CD4-positive, alpha-beta T cell treated with Interleukin-6 at 100 ng/mL for 8 hours (primary cell): ENCODE measurements at regions not wholly inside any gene's neighbourhood (a gene's known extent, or its start where the extent isn't known, plus 50 kb on each side); places are given as distances from the start of the nearest gene placed in this dataset.

Experiments
- DNase-seq: peaks from one replicate; pipeline ENCODE4 v3.0.0-alpha.2; 2020; ENCODE audit warnings: mixed read lengths, low spot score

DNA sequence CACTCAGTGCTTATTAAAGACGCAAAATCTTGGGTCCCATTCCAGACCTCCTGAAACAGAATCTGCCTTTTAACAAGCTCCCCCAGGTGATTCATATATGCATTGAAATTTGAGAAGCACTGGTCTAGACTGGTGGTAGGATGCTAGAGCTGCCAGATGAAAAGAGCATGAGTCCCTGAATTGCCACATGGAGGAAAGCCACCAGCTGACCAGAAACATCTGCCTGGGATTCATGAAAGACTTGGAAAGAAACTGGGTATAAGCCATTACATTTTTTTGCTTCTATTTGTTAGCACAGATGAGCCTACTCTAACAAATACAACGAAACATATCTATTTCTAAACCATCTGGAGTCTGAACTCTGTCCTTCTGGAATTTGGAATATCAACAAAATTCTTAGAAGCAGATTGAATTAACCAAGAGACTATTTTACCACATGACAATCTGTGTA lies 228.9 kb downstream of the RBM43 start:
- no peak for DNase-seq

- DNase-seq, result no peak
These were observed 230.9 kb downstream of the RBM43 start for GRCh38 chr2:151030663-151031230.

GRCh38 chr2:151029406-151030157 lies 232.1 kb downstream of the RBM43 start:
- DNase-seq, result no peak

DNA sequence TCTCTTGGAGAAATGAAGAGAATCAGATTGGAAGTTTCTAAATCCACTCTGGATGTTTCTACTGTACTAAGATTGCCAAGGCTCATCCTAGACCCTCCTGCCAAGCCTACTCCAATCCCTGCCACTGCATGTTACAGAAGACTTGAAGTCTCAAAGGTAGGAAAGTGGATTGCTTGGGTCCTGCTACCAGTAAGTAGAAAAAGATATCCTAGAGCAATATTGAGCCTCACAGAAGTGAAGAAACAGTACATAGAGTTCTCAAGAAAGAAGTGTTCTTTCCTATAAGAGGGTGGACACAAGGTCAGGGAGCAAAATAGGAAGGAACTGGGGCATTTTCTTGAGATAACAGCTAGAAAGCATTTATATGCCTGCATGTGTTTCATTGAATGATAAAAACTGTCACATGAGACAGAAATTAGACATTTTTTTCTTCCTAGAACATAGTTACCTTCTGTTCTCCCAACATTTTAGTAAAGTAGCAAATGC lies 232.9 kb downstream of the RBM43 start:
- DNase-seq, result no peak

DNA sequence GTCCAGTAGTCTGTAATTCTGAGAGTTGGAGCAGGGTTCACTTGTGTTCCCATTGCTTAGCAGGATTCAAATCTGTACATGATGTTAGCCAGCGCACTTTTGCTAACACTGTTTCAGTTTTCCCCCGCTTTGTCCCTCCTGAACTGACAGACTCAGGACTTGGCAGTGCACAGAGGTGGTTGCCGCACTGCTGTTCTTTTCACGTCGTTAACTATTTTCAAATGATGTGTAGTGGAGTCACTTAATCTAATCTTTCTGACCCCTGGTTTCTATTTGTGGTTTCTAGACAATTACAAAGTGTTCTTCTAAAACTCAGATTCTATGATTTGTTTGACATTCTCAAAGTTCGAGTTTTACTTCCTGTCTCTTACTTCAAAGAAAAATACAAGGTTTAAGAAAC lies 234.5 kb downstream of the RBM43 start:
- DNase-seq, result no peak

GRCh38 chr2:151025816-151026215 lies 235.8 kb downstream of the RBM43 start:
- DNase-seq, result no peak

- no peak for DNase-seq
These were observed 236.9 kb downstream of the RBM43 start for GRCh38 chr2:151024696-151025251.

DNA sequence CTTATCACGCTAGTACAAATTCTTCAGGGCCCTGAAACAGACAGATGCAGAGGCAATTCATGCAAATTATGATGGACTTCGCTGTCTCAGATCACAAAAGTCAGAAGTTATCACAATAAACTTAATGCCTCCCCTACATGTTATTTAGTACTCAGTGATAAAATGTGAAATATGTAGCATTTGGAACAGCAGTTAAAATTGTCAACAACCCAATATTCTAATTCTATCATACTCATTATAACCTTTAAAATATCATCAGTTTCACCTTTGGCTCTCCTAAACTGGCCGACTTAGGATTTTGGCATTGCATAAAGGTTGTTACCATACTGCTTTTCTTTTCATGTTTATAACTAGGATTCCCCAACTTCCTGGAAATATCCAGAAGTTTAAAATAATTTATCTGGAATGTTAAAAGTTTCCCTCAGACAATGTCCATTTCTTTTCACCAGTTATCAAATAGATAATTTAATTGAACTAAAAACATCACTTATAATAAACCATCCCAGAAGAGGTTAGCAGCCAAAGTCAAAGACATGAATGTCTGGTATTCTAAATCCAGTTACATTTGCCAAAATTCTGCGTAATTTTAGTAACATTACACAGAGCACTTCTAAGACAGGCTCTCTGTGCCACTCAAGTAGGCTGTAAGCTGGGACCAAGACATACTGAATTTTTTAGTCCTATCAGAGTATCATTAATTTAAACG lies 239.8 kb downstream of the RBM43 start:
- DNase-seq, result no peak

DNA sequence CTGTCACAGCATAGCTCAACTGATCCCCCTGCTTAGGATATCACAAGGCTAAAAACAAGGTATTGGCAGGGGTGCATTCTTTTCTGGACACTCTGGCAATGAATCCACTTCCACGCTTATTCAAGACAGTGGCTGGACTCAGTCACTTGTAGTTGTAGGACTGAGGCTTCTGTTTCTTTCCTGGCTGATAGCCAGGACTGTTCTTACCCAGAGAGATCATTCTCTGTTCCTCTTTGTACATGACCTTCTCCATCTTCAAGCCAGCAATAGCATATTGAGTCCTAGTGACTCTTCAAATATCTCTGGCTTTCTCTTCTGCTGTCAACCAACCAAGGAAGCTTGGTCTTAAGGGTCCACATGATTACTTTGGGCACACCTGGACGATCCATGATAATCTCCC lies 241.3 kb downstream of the RBM43 start:
- DNase-seq, result no peak

DNA sequence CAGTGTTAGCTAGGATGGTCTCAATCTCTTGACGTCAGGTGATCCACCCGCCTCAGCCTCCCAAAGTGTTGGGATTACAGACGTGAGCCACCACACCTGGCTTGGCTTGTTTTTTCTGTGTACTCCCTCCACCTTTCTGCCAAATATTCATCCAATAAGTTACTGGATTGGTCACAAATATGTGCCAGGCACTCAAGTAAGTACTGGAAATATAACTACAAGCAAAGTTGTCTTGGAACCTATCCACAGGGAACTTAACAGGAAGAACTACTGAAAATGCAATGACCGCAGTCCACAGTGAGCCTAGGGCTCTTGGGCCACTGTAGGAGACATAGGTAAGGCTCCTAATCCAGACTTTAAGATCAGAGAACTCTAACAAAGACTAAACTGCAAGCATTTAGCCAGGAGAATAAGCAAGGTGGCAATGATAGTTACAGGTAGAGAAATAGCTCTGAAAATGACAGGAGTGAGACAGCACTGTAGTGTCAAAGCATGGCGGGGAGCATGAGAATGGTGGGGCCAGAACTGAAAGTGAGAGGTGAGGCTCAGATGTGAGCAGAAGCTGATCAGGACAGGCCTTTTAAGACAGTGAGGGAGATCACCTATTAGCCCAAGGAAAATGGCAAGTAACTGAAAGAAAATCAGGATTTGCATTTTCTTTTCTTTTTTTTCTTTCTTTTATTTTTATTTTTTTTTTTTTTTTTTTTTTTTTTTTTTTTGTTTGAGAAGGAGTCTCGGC lies 252.1 kb downstream of the RBM43 start:
- no peak for DNase-seq

DNA sequence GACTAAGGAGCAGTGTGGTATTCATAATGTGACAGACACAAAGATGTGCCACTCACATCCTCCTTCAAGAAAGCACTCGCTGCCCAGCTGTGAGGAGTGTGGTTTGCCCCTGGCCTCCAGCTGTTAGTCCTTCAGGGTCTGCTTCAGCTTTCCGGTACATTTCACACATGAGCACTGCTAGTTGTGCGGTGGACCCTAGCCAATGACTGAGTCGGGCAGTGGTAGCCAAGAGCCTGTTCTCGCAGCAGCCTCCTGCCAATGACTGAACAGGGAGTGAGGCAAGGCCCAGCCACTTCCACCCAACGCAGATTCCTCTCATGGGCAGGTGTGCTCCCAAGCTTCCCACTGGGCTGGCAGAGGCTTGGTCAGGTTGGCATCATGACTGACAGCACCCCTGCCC lies 254.3 kb downstream of the RBM43 start:
- DNase-seq, result no peak

DNA sequence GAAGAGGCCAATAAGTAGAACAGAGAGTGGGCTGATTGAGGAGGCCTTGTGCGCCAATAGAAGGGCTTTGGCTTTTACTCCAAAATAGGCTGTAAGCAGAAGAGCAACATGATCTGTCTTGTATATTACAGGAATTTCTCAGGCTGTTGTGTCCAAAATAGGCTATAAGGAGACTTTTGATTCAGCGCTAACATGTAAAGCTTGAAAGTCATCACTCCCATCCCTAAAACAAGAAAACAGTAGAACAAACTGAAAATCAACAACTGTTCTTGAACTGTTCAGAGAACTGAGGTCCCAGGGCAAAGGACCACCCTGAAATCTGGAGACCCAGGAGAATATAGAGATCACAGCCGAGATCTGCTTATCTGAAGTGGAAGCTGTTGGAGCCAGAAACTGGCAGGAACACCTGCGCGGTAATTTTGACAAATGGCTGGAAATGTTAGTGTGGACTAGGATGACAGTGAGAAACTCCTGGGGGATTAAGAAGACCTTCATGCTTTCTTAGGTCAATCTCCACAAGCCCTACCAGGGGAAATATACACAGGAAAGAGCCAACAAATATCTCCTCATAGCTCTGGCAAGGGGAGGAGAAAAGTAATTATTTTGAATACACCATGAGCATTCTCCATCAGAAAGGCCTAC lies 258.6 kb downstream of the RBM43 start:
- no peak for DNase-seq

- DNase-seq, result no peak
These were observed 263.8 kb downstream of the RBM43 start for GRCh38 chr2:150997702-150998440.

- no peak for DNase-seq
These were observed 264.6 kb downstream of the RBM43 start for GRCh38 chr2:150997066-150997465.

- no peak for DNase-seq
These were observed 267.6 kb downstream of the RBM43 start for GRCh38 chr2:150994076-150994475.

DNA sequence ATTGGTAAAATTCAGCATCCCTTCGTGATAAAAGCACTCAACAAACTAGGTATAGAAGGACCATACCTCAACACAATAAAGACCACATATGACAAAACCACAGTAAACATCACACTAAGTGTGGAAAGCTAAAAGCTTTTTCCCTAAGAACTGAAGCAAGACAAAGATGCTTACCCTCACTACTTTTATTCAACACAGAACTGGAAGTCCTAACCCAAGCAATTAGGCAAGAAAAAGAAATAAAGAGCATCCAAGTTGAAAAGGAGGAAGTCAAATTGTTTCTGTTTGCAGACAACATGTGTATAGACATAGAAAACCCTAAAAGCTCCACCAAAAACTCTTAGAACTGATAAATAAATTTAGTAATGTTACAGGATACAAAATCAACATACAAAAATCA lies 271.7 kb downstream of the RBM43 start:
- no peak for DNase-seq

GRCh38 chr2:150985741-150986140 lies 275.9 kb downstream of the RBM43 start:
- DNase-seq, result no peak

DNA sequence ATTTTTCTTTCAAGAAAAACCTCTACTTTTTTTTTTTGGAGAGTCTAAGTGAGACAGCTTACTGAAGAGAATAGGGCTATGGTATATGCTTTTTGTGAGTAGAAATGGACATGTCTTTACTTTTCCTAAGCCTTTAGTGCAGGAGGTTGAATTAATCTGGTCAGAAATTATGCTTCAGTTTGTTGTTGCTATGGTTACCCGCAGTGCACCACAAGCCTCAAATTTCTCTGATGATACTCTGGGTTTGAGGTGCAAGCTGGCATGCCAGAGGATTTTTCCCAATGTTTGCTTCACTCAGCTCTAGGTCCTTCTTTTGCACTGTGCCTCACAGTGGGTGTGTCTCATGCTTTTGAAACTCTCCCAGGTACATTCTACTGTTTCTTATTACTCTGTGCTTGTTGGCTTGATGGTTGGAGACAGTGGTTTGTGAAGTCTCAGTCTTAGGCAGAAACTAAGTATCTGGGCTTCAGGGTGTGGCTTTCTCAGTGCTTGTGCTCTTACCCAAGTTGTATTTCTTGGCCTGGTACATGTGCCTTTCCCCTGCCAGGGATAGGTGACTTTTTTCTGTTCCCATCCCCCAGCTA lies 278.3 kb downstream of the RBM43 start:
- DNase-seq, result no peak

DNA sequence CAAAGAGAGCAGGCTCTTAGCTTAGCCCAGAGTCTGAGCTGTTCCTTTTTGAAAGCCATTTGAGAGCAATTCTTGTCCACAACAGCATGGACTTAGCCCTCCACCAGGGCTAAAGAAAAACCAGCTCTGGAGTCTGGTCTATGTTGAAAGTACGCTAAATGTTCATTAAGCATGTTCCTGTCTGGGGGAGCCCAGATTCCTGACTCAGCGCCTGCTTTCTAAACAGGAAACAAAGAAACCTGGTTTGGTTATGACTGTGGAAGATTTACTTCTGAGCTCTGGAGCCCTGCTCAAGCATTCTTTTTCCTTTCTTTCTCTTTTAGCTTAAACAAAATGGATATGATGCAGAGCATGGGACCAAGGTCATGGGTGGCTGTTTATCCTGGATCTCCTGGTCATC lies 279.8 kb downstream of the RBM43 start:
- DNase-seq, result no peak

DNA sequence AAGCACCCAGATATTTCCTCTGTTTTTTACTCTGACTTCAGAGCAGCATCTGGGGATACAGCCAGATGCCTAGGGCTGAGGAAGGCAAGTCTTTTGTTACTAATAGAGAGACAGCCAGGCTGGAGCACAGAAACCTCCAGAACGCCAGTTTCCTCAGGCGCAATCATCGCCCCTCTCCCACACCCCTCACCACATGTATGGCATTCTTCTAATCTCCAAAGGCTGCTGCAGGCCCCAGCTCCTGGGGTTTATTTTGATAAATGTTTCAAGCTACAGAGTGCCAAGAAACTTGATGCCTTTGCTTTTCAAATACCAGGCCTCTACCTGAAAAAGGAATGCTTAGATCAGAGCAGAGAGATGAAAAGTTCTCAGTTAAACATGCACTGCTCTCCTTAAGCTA lies 283.6 kb downstream of the RBM43 start:
- DNase-seq, result no peak

GRCh38 chr2:150977296-150977695 lies 284.4 kb downstream of the RBM43 start:
- no peak for DNase-seq
